ENCODE measurements at regions not wholly inside any gene's neighbourhood (a gene's known extent, or its start where the extent isn't known, plus 50 kb on each side); places are given as distances from the start of the nearest gene placed in this dataset.
A peak's percentile ranks its signal among the peaks of the same experiment; 100 is the strongest.

DNA sequence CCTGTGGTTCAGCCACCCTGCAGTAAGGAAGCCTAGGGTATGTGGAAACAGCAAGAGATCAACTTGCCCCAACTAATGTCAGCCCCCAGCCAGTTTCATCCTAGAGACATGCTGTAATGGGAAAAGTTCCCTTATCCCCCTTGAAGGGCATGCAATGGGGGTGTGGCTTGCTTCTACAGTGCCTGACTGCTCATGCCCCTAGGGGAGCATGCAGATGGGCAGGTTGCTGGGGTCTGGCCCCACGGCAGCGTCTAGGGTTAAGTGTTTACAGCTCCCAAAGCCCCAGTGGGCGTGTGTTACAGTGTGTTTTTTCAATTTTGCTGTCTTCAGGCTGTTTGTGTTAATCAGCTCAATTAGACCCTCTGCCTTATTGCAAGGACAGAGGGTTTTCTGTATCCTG, 1105.9 kb downstream of the AMY1C start:
- no peak for DNase-seq

DNA sequence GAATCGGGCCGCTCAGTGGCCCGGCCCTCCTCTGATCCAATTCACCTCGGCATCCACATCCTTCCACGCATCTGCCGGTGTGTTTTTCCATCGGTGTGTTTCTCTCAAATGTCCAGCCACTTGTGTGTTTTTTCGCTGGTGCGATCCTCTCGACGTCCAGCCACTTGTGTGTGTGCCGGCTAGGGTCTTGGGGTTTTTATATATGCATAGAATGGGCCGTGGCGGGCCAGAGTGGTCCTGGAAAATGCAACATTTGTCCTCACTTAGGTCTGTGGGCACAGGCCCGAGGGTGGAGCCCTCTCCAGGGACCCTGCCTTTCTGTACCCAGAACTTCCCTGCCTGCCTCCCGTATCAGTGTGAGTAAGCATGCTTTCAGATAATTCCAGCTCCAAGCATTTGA, 1106.4 kb downstream of the AMY1C start:
- no peak for DNase-seq

DNA sequence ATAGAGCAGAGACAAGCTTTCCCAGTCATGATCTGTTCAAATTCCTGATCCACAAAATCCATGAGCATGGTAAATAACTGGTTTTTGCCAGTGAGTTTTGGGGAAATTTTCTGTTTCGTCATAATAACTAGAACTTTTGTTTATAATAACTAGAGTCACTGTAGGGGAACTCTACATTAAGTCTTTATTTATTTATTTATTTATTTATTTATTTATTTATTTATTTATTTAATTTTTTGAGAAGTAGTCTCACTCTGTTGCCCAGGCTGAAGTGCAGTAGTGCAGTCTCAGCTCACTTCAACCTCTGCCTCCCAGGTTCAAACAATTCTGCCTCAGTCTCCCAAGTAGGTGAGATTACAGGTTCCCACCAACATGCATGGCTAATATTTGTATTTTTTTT, 1106.8 kb downstream of the AMY1C start:
- no peak for DNase-seq

DNA sequence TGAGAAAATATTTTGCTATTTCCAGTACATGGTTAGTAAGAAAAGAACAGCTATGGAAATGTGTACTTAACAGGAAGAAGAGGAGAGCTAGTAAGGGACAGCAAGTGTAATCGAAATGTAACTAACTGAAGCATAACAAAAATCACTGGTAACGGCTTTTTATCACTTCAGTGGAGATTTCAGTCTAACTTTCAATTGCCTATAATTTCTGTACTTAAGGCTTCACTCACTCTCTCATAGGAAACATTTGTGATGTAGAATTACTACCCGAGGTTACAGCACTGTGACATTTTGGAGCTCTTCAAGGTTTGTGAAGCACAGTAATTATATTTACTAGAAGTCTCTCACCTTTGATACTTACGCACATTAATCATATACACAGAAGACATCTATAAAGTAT, 1119.1 kb downstream of the AMY1C start:
- no peak for DNase-seq

DNA sequence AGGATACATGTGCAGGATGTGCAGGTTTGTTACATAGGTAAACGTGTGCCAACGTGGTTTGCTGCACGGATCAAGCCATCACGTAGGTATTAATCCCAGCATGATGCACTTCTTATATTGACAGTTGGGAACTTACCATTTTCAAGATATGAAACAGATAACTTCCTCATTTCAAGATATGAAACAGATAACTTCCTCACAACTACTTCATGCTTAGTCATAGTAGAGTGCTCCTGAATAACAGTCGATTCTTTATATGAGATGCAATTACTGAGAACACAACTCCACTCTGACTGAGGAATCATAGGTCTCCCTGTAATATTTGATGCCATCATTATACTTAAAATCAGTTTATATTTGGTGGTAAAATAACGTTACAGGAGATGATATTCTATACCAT, 1124.3 kb downstream of the AMY1C start:
- DNase-seq: no peak

DNA sequence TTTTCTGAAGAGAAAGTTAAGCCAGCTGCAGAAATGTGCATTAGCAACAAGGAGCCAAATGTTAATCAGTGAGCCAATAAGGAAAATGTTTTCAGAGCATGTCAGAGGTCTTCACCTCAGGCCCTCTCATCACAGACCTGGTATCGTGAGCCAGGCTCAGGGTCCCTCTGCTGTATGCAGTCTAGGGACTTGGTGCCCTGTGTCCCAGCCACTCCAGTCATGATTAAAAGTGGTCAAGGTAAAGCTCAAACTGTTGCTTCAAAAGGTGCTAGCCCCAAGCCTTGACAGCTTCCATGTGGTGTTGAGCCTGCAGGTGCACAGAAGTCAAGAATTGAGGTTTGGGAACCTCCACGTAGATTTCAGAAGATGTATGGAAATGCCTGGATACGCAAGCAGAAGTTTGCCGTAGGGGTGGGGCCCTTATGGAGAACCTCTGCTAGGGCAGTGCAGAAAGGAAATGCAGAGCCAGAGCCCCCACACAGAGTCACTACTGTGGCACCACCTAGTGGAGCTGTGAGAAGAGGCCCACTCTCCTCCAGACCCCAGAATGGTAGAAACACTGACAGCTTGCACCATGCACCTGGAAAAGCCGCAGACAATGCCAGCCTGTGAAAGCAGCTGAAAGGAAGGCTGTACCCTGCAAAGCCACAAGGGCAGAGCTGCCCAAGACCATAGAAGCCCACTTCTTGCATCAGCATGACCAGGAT, 1128.7 kb downstream of the AMY1C start:
- no peak for DNase-seq

DNA sequence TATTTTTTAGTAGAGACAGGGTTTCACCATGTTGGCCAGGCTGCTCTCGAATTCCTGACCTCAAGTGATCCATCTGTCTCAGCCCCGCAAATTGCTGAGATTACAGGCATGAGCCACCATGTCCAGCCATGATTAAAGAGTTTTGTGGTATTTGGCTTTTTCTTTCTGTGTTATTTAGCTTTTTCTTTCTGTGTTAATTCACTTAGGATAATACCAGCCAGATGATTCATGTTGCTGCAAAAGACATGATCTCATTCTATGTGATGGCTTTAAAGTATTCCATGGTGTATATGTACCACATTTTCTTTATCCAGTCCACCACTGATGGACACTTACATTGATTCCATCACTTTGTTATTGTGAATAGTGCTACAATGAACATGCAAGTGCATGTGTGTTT, 1135.2 kb downstream of the AMY1C start:
- DNase-seq: no peak

DNA sequence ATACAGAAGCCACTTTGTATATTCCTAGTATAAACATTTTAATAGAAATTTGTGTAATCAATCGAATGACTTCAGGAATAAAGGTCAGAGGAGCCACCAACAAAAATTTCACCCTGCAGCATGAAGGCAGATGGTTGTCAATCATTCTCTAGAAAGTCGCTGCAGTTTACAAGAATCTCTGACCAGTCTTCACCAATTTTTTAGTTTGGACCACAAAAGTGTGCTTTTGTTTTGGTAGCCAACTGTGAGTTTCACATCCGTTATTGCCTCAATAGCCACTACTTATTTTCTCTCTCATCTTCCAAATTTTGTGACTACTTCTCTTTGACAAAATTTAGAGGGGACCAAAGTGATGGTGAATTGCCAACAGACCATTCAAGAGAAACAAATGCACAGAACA, 1155.6 kb downstream of the AMY1C start:
- no peak for DNase-seq

DNA sequence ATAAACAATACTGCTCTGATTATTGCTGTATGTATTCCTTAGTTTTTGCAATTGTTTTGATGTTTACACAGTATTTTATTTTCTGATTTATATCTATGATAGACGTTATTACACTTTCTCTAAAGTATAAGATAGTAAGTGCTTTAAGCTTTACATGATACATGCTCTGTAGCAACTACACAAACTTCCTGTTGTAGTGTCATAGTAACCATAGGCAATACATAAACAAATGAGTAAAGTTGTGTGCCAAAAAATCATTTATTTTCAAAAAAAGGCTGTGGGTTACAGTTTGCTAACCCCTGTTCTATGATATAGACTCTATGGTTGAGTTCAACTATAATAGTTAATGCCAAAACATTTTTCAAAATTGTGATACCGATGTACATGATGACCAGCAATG, 1156.4 kb downstream of the AMY1C start:
- no peak for DNase-seq

DNA sequence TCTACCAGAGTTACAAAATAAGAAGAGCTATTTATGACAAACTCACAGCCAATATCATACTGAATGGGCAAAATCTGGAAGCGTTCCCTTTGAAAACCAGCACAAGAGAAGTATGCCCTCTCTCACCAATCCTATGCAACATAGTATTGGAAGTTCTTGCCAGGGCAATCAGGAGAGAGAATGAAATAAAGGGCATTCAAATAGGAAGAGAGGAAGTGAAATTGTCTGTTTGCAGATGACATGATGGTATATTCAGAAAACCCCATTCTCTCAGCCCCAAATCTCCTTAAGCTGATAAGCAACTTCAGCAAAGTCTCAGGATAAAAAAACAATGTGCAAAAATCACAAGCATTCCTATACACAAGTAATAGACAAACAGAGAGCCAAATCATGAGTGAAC, 1169.5 kb downstream of the AMY1C start:
- no peak for DNase-seq

DNA sequence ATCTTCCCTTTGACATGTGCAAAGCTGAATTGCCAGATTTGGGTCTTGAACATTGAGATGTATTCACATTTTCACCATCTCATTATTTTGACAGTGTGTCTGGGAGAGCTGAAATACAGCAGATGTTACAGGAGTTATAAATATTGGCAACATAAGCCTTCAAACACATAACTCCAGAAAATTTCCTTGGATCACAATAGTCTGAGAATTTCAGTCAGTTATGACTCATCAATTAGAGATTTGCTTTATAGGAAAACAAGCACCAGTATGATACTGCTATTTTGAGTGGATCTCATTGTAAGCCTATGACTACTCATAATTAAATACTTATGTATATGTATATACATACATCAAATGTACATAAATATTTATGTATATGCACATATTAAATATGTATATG, 1171.8 kb downstream of the AMY1C start:
- DNase-seq: no peak

DNA sequence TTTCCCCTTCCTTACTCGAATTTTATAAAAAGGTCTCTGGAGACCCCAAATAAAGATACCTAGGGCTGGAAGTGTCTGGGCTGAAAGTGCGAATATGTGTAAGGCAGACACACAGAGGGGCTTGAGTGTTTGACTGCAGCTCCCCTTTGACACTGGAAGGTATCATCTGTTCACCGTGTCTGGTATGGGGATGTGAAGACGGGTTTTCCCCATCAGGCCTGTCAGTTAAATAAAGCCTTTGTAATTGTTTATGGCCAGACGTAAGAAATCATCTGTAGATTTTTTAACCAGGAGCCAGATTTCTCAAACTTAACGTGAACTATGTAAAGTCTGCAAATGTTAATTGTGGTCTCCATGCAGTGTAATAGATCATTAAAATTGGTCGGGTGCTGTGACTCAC, 1173.4 kb downstream of the AMY1C start:
- DNase-seq: no peak

DNA sequence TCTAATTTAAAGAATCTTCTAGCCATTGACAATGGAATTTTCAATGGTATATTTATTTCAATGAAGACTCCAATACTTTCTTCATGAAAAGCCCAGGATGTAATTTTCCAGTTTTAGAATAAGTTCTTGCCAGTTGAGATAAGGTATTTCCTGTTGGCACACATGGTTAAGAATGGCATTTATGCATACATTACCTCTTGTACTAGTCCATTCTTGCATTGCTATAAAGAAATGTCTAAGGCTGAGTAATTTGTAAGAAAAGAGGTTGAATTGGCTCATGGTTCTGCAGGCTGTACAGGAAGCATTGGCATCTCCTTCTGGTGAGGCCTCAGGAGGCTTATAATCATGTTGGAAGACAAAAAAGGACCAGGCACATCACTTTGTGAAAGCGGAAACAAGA, 1179.6 kb downstream of the AMY1C start:
- no peak for DNase-seq

DNA sequence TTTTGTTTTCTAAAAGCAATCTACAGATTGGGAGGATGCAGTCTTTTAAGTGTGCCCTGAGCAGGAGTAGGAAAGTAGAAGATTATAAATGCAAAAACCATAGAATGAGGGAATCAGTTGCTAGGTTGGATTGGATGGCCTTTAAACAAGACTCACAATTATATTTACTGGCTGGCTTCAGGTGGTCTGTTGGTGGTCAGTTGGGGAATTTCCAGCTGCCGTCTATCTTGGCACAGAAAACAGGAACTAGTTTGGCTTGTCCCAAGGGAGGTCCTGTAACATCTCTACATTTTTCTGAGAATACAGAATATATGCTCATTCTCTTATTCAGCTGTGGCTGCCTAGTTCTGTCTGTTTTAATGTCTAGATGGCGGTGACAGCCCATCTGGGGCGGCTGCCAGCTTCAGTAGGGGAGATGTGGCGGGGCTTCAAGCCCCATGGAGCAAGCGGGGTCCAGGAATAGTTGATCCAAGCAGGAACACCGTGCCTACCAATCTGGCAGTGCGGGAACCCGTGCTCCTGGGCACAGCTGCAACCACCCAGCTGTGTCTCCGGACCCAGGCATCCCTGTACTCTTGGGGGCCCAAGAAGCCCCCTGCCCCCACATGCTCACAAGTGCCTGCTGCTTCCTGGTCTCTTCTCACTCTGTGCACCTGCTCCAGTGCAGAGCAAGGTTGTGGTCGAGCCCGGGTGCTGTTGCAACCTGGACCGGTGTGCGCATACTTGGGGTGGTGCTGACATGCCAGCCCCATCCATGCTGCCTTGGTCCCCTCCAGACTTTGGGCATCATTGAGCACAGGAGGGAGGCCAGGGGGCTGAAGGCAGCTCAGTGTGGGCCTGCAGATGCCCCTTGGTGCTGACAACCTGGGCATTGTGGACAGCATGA, 1182.6 kb downstream of the AMY1C start:
- no peak for DNase-seq

DNA sequence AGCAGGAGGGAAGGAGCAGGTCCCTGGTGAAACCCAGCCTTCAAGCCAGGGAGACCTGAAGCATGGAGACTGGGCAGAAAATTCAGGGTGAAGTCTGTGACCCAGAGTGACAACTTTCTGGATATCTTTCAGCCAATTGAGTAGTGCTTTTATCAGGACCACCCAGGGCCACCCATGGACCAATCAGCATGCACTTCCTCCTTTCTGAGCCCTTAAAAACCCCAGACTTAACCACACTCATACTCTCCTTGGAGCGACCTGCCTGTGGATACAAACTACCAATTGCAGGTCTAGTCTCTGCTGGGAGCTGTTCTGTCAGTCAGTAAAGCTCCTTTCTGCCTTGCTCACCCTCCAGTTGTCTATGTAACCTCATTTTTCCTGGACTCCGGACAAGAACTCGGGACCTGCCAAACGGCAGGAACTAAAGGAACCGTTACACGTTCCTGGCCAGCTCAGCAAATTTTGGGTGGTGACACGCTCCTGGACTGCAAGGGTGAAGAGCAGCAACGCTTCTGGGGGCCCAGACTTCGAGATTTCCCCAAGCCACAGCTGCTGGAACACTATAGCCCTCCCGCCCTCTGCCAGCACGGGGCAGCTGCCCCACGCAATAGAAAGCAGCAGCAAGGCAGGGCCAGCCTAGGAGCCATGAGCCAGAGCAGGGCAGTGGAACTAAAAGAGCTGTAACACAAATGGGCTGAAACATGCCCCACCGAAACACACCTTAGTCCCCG, 1183.4 kb downstream of the AMY1C start:
- DNase-seq: no peak

DNA sequence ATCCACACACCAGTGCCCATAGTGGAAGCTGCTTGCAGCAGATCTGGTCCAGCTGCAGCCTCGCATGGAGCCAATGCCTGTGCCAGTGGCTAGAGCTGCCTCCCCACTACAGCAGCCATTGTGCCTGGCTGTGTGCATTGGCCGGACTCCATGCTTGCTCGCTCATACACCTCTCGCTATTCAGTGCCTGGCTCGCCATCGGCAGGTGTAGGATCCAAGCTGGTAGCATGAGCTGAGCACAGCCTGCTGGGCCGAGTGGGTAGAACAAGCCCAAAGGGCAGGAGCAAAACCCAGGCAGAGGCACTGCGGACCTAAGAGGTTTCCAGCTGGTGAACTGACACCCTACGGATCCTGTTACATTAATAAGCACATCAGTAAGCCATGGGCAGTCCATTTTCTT, 1184.1 kb downstream of the AMY1C start:
- no peak for DNase-seq

DNA sequence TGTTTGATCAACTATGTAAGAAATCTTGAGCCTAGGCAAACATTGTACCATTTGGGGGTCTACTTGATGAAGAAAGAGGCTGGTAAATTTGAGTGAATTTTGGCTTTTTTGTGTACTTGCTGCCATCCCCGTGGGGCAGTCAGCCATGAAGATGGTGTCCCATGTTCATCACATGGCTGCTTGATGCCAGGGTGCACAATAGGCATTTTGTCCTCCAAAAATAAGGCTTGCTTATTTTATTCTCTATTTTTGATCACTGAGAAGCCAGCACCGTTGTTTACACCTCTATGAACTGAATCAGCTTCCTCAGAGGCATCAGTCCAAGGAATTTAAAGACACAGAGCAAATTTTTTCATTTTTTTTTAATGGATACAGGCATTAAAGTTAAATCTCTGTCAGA, 1195.7 kb downstream of the AMY1C start:
- no peak for DNase-seq

DNA sequence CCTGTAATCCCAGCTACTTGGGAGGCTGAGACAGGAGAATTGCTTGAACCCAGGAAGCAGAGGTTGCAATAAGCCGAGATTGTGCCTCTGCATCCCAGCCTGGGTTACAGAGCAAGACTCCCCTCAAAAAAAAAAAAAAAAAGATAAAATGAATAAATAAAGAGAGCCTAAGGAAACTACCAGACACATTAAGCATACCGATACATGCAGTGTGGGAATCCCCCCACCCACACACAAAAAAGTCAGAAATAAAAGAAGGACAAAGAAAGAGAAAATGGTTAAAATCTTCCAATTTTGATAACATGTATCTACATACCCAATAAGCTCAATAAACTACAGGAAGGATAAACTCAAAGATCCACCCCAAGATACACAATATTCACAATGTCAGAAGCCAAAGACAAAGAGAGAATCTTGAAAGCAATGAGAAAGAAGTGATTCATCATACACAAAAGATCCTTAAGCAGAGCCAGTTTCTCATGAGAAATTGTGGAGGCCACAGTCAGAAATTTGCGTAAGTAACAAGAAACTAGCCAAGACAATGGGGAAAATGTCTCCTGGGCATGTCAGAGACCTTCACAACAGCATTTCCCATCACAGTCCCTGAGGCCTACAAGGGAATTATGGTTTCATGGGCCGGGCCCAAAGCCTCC, 1197.0 kb downstream of the AMY1C start:
- DNase-seq: no peak

DNA sequence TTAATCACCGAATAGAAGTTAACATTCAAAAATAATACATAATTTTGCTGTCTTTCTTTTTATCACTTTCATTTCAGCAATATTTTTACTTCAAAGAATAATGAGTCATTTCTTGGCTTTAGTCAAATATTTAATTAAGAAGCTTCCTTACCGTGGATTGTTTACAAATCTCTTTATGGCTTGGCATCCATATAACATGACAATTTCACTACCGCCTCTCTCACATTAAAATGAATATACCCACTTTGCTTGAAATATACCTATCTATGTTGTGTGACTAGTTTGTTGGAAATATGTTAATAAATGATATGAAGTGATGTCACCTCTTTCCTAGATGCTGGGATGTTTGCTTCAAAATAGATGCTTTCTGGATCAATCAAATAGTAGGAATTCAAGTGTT, 1203.9 kb downstream of the AMY1C start:
- no peak for DNase-seq

DNA sequence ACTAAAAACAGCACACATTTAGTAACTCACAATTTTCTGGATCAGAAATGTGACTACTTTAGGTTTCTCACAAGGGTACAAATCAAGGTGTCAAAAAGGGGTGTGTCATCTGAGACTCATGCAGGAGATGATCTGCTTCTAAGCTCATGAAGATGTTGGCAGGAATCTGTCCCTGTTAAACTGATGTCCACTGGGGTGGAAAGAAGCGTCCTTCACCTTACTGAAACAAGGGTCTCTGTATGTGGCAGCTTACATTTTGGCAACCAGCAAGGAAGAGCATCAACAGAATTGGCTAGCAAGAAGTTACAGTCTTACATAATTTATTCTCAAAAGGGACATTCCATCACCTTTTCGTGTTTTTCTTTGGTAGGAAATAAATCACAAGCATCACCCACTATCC, 1223.8 kb downstream of the AMY1C start:
- no peak for DNase-seq

DNA sequence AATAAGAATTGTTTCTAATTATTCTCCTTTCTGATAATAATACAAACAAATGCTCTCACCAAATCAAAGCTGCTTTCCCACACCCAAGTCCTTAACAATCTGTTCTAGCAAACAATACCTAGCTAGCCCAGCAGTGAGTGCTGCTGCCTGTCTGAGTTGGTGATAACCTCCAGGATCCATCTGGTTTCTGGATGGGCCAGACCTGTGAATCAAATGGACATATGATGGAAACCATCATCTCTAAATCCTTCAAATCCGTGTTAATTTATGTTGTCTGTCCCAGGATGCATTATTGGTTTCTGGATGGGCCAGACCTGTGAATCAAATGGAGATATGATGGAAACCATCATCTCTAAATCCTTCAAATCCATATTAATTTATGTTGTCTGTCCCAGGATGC, 1230.0 kb downstream of the AMY1C start:
- DNase-seq: no peak

DNA sequence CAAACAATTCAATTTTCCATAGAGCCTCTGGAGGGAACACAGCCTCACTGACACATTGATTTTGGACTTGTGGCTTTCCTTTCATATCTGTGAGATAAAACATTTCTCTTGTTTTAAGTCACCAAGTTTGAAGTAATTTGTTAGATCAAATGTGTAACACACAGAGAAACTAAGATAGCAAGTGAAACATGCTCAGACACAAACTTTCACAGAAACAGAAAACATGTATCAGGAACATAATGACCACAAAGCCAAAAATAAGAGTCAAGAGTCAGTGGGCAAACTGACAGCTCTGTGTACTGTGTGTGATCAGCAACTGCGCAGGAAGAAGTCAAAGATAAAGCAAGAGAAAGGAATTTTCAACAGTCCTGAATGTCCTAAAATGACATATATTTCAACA, 1237.5 kb downstream of the AMY1C start:
- DNase-seq: peak; percentile 2

DNA sequence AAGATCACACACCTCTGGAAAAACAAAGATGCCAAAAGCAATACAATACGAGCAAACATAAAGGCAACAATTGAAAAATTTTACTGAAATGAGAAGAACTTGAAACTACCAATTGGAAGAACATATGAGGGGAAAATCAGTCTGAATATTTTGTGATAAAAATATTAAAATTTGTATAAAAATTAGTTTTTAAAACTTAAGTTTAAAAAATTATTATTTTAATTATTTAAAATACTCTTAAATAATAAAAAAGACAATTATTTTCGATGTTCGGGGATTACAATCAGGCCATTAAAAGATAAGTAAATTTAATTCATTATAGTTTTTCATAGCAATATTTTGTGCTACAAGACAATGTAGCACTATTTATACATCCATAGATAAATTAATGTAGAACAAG, 1239.3 kb downstream of the AMY1C start:
- no peak for DNase-seq
